ENCODE measurements at regions not wholly inside any gene's neighbourhood (a gene's known extent, or its start where the extent isn't known, plus 50 kb on each side); places are given as distances from the start of the nearest gene placed in this dataset.
"Not testable (repeated sequence)": the region's sequence is repeated elsewhere in the genome, so short reads cannot be mapped to it uniquely, and the experiment has no call there.

DNA sequence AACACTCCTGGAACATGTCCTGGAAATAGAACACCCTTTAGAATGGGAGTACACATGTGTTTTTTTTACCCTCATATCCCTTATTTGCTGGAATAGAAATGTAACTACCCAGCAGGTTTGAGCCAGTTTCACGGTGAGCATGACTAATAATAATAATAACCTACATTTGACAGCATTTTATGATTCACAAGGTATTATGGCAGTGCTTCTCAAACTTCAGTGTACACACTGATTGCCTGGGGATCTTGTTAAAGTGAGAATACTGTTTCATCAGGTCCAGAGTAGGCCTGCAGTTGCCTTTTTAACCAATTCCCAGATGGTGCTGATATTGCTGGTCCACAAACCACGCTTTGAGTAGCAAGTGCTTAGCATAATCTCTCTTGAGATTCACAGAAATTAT lies 63.9 kb downstream of the NFKBIZ start:
- no peaks in the 10 kb centered on the region for H3K4me1 Mint-ChIP-seq (ENCODE audit: low read depth)
- intact Hi-C loops (cut with micrococcal nuclease), result no loop called here
- H3K4me3 Mint-ChIP-seq, result no peak overlapping the region
- DNase-seq (ENCODE audit: low spot score), result no peak
- H3K36me3 Mint-ChIP-seq (ENCODE audit: low read depth), result peaks cover 9% of the 10 kb centered on the region
- no peak overlapping the region for H3K27ac Mint-ChIP-seq
- H3K27me3 Mint-ChIP-seq (ENCODE audit: insufficient read depth), result peaks cover 5% of the 10 kb centered on the region
- H3K9me3 Mint-ChIP-seq, result peaks cover 25% of the 10 kb centered on the region

GRCh38 chr3:101917761-101918160 lies 68.4 kb downstream of the NFKBIZ start:
- H3K36me3 Mint-ChIP-seq (ENCODE audit: low read depth), result peaks cover 27% of the 10 kb centered on the region

DNA sequence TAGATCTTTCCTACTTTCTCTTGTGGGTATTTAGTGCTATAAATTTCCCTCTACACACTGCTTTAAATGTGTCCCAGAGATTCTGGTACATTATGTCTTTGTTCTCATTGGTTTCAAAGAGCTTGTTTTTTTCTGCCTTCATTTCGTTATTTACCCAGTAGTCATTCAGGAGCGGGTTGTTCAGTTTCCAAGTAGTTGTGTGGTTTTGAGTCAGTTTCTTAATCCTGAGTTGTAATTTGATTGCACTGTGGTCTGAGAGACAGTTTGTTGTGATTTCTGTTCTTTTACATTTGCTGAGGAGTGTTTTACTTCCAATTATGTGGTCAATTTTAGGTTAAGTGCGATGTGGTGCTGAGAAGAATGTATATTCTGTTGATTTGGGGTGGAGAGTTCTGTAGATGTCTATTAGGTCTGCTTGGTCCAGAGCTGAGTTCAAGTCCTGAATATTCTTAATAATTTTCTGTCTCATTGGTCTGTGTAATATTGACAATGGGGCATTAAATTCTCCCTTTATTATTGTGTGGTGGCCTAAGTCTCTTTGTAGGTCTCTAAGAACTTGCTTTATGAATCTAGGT lies 72.9 kb downstream of the NFKBIZ start:
- peaks cover 49% of the 10 kb centered on the region for H3K4me1 Mint-ChIP-seq (ENCODE audit: low read depth)
- peak overlapping the region; percentile 2 for H3K4me3 Mint-ChIP-seq

More at GRCh38 chr3:101917761-101918160, 68.4 kb downstream of the NFKBIZ start:
- Mint-ChIP-seq H3K4me1 (ENCODE audit: low read depth) (peaks cover 14% of the 10 kb centered on the region), H3K9me3 (peaks cover 51% of the 10 kb centered on the region)
- H3K27ac Mint-ChIP-seq; intact Hi-C loops (cut with micrococcal nuclease); DNase-seq (ENCODE audit: low spot score); H3K27me3 Mint-ChIP-seq (ENCODE audit: insufficient read depth); H3K4me3 Mint-ChIP-seq: not testable (repeated sequence)

GRCh38 chr3:101924621-101925020 lies 75.3 kb downstream of the NFKBIZ start:
- H3K27me3 Mint-ChIP-seq (ENCODE audit: insufficient read depth), result peaks cover 11% of the 10 kb centered on the region
- not testable (repeated sequence) for DNase-seq (ENCODE audit: low spot score); H3K27ac Mint-ChIP-seq; H3K4me3 Mint-ChIP-seq
- peaks cover 30% of the 10 kb centered on the region for H3K9me3 Mint-ChIP-seq
- intact Hi-C loops (cut with micrococcal nuclease), result loop anchor here (2.0 to 5.0 kb wide), 2 partner anchors 64 to 188 kb away; no protein-coding TSS in a partner anchor
- H3K4me1 Mint-ChIP-seq (ENCODE audit: low read depth), result peaks cover 49% of the 10 kb centered on the region
- peaks cover 28% of the 10 kb centered on the region for H3K36me3 Mint-ChIP-seq (ENCODE audit: low read depth)

More for the DNA sequence above, 72.9 kb downstream of the NFKBIZ start:
- not testable (repeated sequence) for DNase-seq (ENCODE audit: low spot score)
- intact Hi-C loops (cut with micrococcal nuclease), result loop anchor here (1.0 to 5.0 kb wide), 6 partner anchors 14 to 190 kb away; no protein-coding TSS in a partner anchor
- Mint-ChIP-seq H3K27ac (peak overlapping the region; percentile 20), H3K9me3 (peaks cover 44% of the 10 kb centered on the region), H3K27me3 (ENCODE audit: insufficient read depth) (peaks cover 11% of the 10 kb centered on the region), H3K36me3 (ENCODE audit: low read depth) (peaks cover 36% of the 10 kb centered on the region)

- H3K36me3 Mint-ChIP-seq (ENCODE audit: low read depth), result peaks cover 24% of the 10 kb centered on the region
- H3K9me3 Mint-ChIP-seq, result peaks cover 25% of the 10 kb centered on the region
- peaks cover 49% of the 10 kb centered on the region for H3K4me1 Mint-ChIP-seq (ENCODE audit: low read depth)
- not testable (repeated sequence) for H3K27me3 Mint-ChIP-seq (ENCODE audit: insufficient read depth); DNase-seq (ENCODE audit: low spot score)
- peak overlapping the region; percentile 78 for H3K27ac Mint-ChIP-seq
- peak overlapping the region; percentile 49 for H3K4me3 Mint-ChIP-seq
- intact Hi-C loops (cut with micrococcal nuclease), result loop anchor here (2.0 kb wide), 1 partner anchor 64 kb away; no protein-coding TSS in a partner anchor
Observed at GRCh38 chr3:101925124-101925523, 75.8 kb downstream of the NFKBIZ start.

DNA sequence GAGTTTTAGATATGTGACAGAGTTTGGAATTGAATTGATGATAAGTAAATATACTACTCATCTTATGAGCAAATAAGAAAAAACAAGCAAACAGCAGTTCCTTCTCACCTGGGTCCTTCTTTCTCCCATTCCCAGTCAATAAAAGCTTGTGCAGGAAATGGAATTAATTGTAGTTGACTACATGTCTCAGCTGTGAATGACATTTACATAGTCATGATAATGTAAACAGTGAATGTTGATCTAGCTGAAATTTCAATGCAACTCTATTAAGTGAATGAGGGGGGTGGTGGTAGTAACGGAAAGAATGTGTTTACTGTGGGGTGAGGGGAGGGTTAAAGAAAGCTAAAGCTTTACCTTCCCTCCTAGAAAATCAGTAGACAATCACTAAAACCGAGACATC lies 76.2 kb downstream of the NFKBIZ start:
- peak overlapping the region; percentile 78 for H3K27ac Mint-ChIP-seq
- intact Hi-C loops (cut with micrococcal nuclease), result loop anchor here (2.0 kb wide), 1 partner anchor 65 kb away; no protein-coding TSS in a partner anchor
- peaks cover 49% of the 10 kb centered on the region for H3K4me1 Mint-ChIP-seq (ENCODE audit: low read depth)
- peaks cover 7% of the 10 kb centered on the region for H3K27me3 Mint-ChIP-seq (ENCODE audit: insufficient read depth)
- DNase-seq (ENCODE audit: low spot score), result no peak
- peaks cover 21% of the 10 kb centered on the region for H3K9me3 Mint-ChIP-seq
- H3K4me3 Mint-ChIP-seq, result peak overlapping the region; percentile 49
- peaks cover 20% of the 10 kb centered on the region for H3K36me3 Mint-ChIP-seq (ENCODE audit: low read depth)

DNA sequence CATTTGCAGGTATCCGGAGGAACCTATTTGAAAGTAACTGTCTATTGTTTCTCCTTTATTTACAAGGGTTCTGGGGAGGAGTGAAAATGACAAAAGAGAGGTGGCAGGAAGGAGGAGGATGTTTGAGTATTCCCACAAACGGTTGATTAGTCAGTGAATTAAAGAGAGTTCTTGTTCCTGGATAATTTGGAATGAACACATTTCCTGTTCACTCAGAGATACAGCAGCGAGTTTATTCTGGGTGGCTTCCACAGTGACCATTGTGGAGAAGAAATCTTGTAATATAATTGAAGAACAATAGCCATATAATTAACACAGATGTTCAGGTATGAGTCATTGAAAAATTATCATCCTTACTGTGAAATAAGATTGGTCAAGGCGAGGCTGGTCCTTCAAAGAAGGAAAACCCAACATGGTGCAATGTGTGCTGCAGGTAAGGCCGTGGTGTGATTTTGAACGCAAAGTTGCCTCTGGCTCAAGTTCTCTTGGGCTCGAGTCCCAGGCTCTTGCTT lies 77.3 kb downstream of the NFKBIZ start:
- Mint-ChIP-seq H3K36me3 (ENCODE audit: low read depth) (peaks cover 18% of the 10 kb centered on the region), H3K4me1 (ENCODE audit: low read depth) (peaks cover 46% of the 10 kb centered on the region), H3K27me3 (ENCODE audit: insufficient read depth) (peaks cover 7% of the 10 kb centered on the region), H3K9me3 (peaks cover 17% of the 10 kb centered on the region), H3K4me3 (no peak overlapping the region), H3K27ac (no peak overlapping the region)
- intact Hi-C loops (cut with micrococcal nuclease), result no loop called here
- no peak for DNase-seq (ENCODE audit: low spot score)

DNA sequence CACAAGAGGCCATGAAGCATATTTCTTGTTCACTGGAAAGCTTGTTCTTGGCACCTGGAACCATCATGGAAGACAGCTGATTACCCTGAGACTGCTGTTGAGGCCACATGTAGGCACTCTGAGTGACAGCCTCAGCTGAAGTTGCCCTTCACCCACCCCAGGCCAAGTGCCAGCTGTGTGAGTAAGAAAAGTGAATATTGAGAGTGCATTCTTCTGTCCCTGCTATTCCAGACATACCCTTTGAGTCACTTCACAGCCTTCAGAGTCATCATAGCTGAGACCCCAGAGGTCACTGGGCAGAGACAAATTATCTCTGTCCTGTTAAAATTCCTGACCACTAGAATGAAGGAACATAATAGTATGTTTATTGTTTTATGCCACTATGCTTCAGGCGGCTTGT lies 79.6 kb downstream of the NFKBIZ start:
- Mint-ChIP-seq H3K4me1 (ENCODE audit: low read depth) (peaks cover 35% of the 10 kb centered on the region), H3K27me3 (ENCODE audit: insufficient read depth) (peaks cover 10% of the 10 kb centered on the region)

DNA sequence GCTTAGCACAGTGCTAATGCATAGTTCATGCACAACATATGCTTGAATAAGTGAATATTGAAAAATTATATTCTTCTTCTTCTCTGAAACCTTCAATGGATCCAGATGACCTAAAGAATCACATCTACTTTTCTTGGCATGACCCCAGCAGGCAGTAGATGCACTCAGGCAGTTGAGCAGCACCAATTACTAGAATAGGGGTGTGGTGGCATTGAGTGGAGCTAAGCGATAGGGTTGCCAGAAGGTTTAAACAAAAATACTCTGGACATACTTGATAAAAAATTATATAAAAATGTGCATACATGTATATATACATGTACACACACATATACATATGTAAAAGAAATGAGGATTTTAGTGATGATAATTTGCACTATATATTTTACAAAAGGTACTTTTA lies 81.8 kb downstream of the NFKBIZ start:
- DNase-seq (ENCODE audit: low spot score), result no peak
- intact Hi-C loops (cut with micrococcal nuclease), result loop anchor here (10.0 kb wide), 1 partner anchor 416 kb away; the partner anchor contains the start of gene SENP7
- peaks cover 12% of the 10 kb centered on the region for H3K27me3 Mint-ChIP-seq (ENCODE audit: insufficient read depth)
- H3K27ac Mint-ChIP-seq, result no peak overlapping the region
- no peak overlapping the region for H3K4me3 Mint-ChIP-seq
- peaks cover 7% of the 10 kb centered on the region for H3K36me3 Mint-ChIP-seq (ENCODE audit: low read depth)
- peaks cover 25% of the 10 kb centered on the region for H3K4me1 Mint-ChIP-seq (ENCODE audit: low read depth)
- H3K9me3 Mint-ChIP-seq, result no peaks in the 10 kb centered on the region

More for the DNA sequence above, 79.6 kb downstream of the NFKBIZ start:
- Mint-ChIP-seq H3K36me3 (ENCODE audit: low read depth) (peaks cover 8% of the 10 kb centered on the region), H3K4me3 (no peak overlapping the region), H3K9me3 (peaks cover under 1% of the 10 kb centered on the region), H3K27ac (no peak overlapping the region)
- intact Hi-C loops (cut with micrococcal nuclease), result no loop called here
- DNase-seq (ENCODE audit: low spot score), result no peak

DNA sequence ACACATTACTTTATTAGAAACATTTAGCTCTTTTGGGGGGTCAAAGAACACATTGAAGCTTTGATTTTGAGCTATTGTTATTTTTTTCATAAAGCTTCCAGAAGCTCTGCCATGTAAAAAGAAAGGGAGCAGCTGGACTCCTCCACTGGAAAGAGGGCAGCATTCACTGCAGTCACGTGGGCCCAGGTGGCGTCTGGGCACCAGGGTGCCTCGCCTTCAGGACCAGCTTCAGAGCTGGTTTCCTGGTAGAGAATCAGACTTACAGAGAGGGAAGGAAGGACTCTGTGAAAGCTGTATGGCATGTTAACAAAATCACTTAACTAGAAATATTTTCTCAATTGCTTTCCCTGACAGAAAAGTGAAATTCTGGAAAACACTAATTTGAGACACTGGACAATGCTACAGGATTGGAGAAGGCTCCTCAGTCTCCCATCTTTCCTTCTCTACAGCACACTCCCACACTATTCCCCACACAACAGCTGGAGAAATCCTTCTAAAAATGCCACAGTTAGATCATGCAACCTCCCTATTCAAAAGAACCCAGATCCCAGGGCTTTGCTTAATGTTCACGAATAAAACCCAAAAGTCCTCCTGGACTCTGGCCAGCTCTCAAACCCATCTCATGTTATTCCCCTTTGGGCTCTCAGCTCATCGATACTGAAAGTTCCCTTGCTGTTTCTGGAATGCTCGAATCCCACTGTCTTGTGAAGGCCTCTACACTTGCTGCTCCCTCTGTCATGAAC lies 83.2 kb downstream of the NFKBIZ start:
- peaks cover 29% of the 10 kb centered on the region for H3K4me1 Mint-ChIP-seq (ENCODE audit: low read depth)
- H3K36me3 Mint-ChIP-seq (ENCODE audit: low read depth), result peaks cover 7% of the 10 kb centered on the region
- H3K4me3 Mint-ChIP-seq, result no peak overlapping the region
- intact Hi-C loops (cut with micrococcal nuclease), result loop anchor here (10.0 kb wide), 1 partner anchor 418 kb away; the partner anchor contains the start of gene SENP7
- peaks cover 7% of the 10 kb centered on the region for H3K9me3 Mint-ChIP-seq
- H3K27ac Mint-ChIP-seq, result no peak overlapping the region
- DNase-seq (ENCODE audit: low spot score), result no peak
- H3K27me3 Mint-ChIP-seq (ENCODE audit: insufficient read depth), result peaks cover 12% of the 10 kb centered on the region

DNA sequence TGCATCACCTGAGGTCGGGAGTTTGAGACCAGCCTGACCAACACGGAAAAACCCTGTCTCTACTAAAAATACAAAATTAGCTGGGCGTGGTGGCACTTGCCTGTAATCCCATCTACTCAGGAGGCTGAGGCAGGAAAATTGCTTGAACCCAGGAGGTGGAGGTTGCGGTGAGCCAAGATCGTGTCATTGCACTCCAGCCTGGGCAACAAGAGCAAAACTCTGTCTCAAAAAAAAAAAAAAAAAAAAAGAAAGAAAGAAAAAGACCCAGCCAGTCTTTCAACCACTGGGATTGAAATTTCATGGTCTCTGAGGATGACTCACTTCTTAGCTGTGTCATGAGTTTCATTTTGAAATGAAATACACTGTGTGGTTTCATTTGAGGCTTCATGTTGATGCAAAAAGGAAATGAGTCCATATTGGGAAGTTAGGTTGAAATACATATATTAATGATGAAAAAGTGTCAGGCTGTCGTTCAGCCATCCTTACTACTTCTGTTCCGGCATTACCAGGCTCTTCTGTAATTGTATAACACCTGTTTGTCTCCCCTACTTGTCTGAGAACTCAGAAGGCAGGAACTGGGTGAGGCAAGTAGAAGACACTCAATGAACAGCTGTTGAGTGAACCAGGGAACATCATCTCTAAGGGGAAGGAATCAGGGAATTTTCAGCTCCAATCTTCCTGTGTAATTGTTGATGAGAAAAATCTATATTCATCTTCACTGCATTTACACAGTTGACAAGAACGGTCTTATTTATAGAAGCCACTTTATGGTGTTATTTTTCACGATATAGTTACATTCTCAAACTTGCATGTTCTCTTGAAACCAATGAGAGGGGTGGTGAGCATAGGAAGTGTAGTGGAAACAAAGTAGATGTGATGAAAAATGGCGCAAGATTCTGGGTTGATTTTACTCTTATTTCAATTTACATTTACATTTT lies 87.4 kb downstream of the NFKBIZ start:
- DNase-seq (ENCODE audit: low spot score), result peak; percentile 33
- peaks cover 33% of the 10 kb centered on the region for H3K4me1 Mint-ChIP-seq (ENCODE audit: low read depth)
- peaks cover 7% of the 10 kb centered on the region for H3K9me3 Mint-ChIP-seq
- H3K4me3 Mint-ChIP-seq, result peak overlapping the region; percentile 65
- intact Hi-C loops (cut with micrococcal nuclease), result loop anchor here (1.0 to 10.0 kb wide), 11 partner anchors 14 to 422 kb away; partner anchors contain the start of genes SENP7 and ZBTB11
- H3K27me3 Mint-ChIP-seq (ENCODE audit: insufficient read depth), result peaks cover 12% of the 10 kb centered on the region
- H3K36me3 Mint-ChIP-seq (ENCODE audit: low read depth), result peaks cover 7% of the 10 kb centered on the region
- peak overlapping the region; percentile 77 for H3K27ac Mint-ChIP-seq

DNA sequence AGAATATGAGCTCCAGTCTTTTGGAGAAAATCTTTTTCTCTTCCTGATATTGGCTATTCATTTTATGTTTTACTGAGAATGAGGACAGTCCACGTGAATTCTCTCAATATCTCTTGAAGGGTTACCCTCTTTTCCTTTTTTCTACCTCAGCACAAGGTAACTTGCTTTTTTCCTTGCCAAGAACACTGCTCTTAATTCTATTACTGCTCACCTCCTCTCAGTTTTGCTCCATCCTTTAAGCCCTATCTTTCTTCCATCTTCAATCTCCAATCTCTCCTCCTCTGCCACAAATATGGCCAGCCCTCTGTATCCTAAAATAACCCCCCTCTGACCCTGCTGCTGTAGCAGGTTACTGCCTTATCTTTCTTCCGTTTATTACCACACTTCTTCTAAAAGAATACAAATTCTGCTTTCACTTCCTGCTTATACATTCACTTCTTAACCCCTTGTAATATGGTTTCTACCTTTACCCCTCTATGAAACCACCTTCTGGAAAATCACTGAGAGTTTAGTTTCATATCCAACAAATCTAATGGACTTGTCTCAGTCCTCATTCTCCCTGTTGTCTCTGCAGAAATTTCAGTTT lies 89.0 kb downstream of the NFKBIZ start:
- peaks cover 4% of the 10 kb centered on the region for H3K36me3 Mint-ChIP-seq (ENCODE audit: low read depth)
- peaks cover 6% of the 10 kb centered on the region for H3K27me3 Mint-ChIP-seq (ENCODE audit: insufficient read depth)
- no peak overlapping the region for H3K4me3 Mint-ChIP-seq
- peaks cover 36% of the 10 kb centered on the region for H3K4me1 Mint-ChIP-seq (ENCODE audit: low read depth)
- intact Hi-C loops (cut with micrococcal nuclease), result loop anchor here (1.0 to 10.0 kb wide), 6 partner anchors 8 to 424 kb away; partner anchors contain the start of genes SENP7 and ZBTB11
- no peak overlapping the region for H3K27ac Mint-ChIP-seq
- H3K9me3 Mint-ChIP-seq, result peaks cover 7% of the 10 kb centered on the region
- DNase-seq (ENCODE audit: low spot score), result no peak

Measured in activated T-helper 1 cell treated with anti-CD3 and anti-CD28 coated beads, Interleukin-12 subunit alpha, Interleukin-12 subunit beta, Interleukin-2, Interleukin-4 antibody, amounts not matched to agents 30 ng/mL and 10 ng/mL and 1 ng/mL, durations not matched to agents 14 hours and 24 hours and 36 hours (primary cell).